GM18508 (cell line): ENCODE measurements at regions not wholly inside any gene's neighbourhood (a gene's known extent, or its start where the extent isn't known, plus 50 kb on each side); places are given as distances from the start of the nearest gene placed in this dataset.
A peak's percentile ranks its signal among the peaks of the same experiment; 100 is the strongest.

Source experiments
- ATAC-seq: cut with Tn5 transposase; IDR thresholded peaks from one replicate; pipeline ENCODE4 v1.9.1; 2021; ENCODE audit warnings: moderate number of reproducible peaks; ENCODE audit not compliant: insufficient read depth, unreplicated experiment

DNA sequence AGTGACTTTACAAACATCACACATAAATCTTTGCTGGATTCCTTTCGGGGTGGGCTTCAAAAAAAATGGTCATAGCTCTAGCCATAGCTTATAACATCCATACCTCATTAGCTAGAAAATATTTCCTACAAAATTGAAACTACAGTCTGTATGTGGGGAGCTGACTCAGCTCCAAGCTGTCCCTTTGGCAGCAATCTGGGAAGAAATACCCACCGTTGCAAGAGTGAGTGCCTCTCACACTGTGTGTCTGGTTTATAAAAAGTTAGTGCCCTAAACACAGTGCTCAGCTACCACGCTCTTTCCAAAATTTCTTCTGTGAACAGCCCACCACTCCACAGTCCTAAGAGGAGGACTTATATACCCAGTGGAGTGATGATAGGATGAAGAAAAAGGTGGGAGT lies 170.1 kb downstream of the RBM43 start:
- no peak for ATAC-seq

DNA sequence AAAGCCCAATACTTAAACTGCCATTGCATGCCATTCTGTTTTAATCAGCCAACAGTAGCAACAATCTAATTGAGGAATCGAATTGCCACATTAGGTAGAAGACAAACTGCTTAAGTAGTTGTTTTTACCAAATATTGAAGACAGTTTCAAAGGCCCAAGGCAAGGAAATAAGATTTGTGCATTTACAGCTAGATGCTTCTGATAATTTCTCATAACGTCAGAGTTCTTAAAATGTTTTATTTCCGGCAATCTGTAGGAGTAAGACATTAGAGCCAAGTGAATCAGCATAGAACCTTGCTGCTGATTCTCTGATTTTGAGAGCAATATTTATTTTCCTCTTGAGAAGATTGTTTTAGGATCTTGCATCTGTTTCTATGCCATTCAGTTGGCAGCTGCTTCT lies 174.3 kb downstream of the RBM43 start:
- ATAC-seq: no peak

DNA sequence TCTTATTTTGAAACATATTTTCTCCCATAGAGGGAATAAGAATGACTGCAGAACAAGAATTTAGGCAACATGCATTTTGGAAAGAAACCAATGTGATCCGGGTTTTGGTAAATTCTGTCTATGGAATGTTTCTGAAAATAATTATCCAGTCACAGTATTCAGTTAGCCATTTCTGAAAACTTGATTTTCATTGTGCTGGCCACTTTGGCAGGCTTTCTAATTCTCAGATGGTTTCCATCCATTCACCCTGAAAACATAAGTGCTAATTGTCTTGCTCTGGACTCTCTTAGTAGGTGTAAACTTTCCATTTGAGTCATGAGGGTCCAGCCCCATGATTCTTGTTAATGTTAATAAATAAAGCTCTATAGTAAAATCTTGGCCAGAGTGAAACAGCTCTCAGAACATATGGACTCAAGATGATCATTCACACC lies 176.5 kb downstream of the RBM43 start:
- ATAC-seq: no peak

DNA sequence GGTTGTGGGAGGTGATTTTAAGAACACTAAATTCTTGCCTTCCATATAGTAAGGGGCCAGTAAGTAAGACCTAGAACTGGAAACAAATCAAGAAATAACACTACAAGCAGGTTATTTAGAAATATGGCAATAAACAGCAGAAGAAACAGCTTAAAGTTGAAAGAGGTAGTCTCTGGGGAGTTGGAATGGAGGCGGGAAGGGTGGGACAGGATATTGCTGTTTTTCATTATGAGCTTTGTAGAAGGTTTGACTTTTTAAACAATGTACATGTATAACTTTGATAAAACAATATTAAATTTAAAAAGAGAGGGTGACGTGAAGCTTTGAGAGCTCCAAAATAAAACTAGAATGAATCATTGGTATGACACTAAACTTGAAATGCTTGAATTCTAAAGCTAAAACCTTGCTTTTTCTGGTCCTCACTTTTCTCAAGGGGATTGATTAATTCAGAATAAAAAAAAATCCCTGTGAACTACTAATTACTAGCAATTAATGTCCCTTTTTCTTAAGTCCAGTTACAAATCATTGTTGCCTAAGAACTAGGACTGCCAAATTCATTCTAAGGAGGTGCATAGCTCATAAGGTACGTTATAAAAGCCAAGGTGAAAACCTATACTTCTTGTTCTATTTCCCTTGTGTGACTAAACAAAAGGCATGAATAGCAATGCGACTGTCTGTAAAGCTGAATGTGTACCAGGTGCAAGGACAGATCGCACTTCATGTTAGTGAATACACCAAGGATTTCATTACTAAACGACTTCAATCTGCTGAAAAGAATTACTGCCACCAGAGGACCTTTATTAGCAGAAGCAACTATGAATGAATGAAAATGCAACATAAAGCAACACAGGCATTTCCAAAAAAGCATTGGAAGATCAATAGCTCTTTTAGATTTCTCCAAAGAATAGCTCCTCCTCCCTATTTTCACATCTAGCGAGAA lies 177.5 kb downstream of the RBM43 start:
- ATAC-seq: no peak

DNA sequence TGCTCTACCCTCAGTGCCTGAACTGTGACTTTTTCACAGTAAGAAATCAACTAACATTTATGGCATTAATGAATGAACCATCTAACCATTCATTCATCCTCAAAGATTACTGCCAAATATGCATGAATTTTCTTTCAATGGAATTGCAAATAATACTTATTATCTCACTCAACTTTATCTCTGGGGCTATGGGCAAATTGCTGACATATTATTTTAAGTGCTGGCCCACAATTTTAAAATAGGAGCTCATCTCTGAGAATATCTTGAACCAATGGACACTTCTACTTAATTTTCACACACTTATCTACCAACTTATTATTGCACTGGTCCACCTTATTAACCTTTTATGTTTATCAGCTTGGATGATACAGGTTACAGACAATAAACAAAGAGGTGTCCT lies 182.8 kb downstream of the RBM43 start:
- ATAC-seq: no peak

DNA sequence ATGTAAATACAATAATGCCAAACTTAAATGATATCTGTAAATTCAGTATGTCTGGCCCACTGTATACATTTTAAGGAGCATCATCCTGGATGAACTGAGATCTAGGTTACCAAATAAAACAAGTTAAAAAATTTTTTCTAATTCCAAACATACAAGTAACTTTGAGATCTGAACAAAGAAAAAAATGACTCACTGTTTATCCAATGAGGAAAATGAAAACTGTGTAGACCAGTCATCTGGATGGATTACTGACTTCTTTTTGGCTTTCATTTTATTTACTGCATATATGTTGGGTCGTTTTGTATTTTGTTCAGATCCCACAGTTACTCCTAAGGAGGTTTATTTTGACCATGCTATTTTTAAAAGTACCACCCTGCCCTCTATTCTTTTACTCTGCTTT lies 189.8 kb downstream of the RBM43 start:
- no peak for ATAC-seq

DNA sequence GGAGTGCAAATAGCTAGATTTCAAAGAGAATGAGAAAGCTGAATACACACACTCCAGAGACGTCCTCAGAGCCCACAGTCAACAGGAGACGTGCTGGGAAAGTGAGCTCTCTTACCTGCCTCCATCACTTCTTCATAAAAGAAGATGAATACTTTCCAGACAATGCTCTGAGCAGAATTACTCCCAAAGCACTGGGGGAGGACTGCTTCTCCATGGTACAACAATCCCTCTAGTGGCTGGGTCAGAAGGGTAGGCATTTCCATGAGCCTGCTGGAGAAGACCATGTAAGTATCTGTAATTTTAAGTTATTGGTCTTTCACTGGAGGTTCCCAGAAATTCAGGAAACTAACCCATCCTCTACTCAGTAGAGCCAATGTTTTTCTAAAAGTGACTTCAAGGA lies 190.3 kb downstream of the RBM43 start:
- ATAC-seq: no peak

DNA sequence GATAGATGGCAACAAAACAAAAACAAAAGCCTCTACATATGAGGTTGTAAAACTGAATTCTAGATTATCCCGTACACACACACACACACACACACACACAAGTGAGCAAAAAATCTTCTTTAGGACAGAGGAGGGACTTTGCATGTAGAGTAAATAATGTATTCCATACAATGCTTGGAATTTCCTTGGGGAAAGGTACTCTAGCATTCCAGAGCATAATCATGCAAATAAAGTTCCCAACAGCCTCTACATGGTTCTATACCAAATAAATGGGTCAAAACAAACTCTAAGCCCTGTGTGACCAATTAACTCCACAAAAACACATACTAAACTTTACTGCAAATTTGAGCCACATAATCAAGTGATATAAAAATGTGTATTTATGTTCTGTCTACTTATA lies 191.4 kb downstream of the RBM43 start:
- ATAC-seq: no peak

DNA sequence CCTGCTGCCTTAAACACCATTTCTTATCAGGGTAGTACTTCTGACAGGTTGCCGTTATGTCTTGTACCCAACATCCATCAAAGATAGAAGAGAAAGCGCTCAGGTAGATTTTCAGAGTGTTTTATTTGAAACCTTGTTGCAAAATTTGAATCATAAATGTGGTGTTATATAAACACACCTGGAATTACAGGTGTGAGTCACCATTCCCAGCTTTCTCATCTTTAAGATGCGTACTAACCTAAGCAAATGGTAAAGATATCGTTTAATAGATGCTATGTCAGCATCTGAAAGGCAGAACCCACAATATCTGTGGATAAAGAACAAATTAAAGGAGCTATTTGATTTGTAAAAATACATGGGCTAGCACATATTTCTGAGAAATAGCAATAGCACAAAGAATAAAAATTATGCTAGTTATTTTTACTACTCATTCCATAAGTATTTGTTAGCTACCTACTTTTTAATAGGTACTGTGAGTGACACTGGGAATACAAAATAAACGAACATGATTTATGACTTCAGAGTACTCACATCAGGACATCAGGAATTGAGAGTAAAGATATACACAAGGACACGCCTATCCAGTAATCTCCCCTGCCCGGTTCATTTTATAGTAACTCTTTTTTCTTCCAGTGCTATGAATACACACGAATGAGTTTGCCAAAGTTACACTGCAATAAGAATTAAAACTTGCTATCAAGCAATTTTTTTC lies 193.8 kb downstream of the RBM43 start:
- no peak for ATAC-seq

DNA sequence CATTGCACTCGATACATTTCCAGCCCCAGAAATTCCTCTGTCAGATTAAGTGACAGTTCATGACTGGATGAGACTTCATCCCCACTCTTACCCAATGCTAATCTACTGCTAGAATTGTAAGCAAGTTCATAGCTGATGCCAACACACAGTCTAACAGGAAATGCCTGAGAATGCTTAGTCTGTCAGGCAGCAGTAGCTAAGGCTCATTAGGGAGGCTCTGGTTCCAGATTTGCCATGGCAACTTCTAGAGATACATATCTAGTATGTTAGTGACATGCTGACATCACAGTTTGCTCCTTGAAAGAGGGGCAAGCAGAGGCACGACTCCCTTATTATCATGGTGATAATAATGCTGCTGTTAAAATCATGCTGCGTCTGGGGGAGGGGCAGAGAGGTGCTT lies 198.4 kb downstream of the RBM43 start:
- no peak for ATAC-seq

DNA sequence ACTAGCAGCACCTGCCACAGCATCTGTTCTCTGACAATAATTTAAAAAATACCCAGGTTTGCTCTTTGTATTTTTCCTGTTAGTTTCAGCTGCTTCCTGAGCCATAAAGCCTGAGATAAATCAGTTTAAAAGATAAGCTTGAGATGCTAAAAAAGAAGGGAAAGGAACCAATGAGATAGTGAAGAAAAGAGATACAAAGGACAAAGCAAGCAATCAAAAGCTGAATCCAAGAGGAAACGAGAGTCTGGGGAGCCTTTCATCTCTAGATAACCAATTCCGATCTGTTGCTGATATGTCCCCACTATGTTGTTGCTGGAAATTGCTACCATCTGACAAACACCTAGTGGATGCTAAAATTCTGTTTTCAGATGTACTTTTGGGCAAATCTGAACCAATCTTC lies 201.4 kb downstream of the RBM43 start:
- no peak for ATAC-seq

DNA sequence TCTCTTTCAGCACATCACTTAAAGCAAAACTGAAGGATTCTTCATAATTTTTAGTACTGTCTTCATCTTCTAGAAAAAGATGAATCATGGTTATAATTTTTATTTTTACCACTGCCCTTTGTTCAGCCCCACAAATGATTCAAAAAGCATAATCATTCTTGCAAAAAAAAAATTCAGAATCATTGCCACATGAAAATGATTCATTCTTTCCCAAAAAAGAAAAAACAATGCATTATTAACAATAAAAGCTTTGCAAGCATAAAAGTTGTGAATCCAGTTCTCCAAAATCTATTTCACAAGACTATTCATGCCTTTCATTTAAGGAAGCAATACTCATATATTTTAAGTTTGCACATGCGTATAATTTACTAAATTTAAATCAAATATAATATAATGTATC lies 204.8 kb downstream of the RBM43 start:
- ATAC-seq: no peak

DNA sequence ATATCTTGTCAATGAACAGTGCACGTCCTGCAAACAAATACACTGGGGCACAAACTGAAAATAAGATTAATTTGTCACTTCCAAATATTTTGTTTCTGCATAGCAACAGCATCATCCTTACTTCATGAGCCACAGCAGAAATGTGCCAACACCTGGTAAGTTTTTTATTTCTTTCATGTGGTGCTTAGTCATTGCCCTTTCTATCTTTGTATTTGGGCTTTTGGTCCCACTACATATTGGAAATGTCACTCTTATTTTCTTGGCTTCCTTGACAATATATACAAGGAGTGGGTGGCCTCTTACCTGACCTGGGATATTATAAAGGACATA lies 208.0 kb downstream of the RBM43 start:
- no peak for ATAC-seq

DNA sequence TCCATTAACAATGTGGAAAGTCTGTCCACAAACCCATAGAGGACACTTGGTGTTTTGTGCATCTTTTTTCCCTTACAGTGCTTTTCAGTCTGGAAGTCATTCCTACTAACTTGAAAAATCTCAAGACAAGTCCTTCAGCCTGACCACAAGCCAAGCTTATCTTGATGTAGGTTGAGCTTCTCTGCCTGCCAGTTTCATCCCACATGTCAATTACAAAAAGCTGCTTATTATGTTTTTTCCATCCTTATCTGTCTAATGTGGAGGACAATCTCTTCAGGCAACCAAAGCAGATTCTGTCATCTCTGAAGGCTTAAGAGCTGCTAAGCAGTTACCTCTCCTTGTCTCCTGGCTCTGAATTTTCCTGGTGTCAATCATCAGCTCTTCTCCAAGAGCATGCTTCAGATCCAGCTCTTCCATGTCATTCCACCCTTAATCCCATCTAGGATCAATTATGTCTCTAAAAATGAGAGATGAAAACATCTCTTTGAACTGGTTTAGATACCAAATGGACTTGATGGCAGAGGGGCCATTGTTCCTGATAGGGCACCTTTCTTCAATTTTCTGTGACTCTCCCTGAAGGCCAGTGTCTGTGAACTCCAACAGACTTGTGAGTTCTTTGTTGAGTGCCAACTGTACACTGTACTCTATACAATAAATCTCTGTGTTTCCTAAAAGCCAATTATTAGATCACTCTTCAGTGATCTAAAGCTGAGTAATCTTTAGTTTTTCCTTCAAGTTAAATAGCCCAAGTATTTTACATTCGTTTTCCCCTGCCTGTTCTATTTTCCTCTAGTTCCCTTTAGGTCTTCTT lies 208.6 kb downstream of the RBM43 start:
- ATAC-seq: no peak

DNA sequence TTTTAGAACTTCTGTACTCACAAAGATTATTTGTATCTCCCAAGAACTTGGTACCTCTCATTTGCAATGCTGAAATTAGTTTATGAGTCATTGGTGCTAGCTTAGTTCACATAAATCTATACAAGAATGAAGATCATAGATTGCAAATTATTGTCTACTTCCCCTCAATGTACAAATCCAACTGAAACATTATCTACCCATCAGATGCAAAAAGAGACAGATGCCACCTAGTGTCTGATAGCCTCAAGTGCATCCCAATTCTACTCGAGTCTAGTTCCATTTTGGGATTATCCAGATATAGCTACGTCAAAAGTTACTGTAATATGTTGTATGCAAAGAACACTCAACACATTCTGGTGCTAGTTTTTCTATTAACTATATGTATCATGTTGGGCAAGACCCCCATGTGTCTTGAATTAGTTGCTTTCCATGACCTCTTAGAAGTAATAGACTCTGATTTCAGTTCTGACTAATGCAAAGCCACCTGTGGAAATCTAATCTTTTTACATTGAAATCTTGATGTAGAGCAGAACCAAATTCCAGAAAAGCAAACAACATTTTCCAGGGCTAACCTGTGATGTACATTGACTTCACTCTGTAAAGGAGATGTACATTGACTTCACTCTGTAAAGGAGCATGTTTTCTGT lies 210.0 kb downstream of the RBM43 start:
- peak; percentile 92 for ATAC-seq

DNA sequence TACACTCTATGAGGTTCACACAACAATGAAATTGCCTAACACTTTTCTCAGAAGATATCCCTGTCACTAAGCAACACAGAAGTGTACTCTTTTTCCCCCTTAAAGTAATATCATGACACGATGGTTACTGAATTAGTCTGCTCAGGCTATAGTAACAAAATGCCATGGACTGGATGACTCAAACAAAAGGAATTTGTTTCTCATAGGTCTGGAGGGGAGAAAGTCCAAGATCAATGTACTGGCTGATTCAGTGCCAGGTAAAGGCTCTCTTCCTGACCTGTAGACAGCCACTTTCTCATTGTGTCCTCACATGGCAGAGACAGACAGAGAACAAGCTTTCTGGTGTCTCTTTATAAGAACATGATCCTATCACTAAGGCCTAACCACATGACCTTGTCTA lies 211.9 kb downstream of the RBM43 start:
- ATAC-seq: no peak

DNA sequence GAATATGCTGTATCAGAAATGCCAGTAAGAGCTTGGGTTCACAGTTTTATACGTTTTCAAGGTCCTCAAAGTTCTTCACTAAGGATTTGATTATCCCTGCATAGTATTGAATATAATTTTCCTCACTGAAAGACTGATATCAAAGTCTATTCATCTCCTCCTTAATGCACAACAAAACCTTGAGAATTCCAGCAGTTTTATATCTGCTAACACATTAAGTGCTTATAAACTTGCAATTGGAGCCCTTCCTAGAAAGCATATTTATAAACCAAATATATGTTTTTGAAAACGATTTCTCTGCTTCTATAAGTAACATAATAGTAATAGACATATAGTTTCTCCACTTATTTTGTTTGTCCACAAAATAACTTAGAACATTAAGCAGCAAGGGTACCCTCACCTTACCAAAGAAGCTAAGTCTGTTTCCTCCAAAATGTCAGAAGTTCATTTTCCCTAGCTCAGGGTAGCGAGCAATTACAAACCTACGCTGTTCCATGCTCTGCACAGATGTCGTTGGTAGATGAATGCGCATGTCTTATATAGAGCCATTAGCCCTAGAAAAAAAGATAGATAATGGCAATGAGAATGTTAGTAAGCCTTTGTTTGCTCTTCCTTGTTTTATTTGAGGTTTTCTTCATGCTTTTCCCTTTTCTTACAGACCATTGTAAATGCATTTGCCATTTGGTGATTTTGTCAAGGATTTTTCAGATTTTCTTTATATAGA lies 213.2 kb downstream of the RBM43 start:
- ATAC-seq: no peak

DNA sequence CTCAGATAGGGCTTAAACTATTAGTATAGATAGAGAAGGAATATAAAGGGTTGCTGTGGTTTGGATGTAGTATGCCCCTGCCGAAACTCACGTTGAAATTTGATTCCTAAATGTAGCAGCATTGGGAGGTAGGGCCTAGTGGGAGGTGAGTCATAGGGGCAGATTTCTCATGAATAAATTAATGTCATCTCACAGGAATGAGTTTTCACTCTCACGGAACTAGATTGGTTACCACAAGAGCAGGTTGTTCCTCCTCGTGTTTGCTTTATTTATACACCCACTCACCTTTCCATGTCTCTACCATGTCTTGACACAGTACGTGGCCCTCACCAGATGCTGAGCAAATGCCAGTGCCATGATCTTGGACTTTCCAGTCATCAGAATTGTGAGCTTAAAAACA lies 218.2 kb downstream of the RBM43 start:
- no peak for ATAC-seq

DNA sequence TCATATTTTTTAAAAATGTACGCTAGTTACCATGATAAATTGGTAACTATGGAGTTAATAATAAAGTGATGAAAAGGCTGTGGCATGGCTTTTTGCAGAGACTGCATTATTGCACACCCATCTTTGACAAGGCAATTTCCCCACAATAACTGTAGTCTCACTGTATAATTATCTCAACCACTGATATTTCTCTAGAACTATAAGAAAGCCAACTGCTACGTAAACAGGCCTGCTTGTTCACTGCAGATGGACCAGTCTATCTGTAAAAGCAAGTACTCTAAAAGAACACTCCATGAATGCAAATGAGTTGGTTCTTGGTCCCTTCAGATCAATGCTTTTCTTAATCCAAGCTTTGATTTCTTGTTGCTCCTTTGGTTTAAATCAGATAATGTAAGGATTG lies 218.7 kb downstream of the RBM43 start:
- no peak for ATAC-seq

DNA sequence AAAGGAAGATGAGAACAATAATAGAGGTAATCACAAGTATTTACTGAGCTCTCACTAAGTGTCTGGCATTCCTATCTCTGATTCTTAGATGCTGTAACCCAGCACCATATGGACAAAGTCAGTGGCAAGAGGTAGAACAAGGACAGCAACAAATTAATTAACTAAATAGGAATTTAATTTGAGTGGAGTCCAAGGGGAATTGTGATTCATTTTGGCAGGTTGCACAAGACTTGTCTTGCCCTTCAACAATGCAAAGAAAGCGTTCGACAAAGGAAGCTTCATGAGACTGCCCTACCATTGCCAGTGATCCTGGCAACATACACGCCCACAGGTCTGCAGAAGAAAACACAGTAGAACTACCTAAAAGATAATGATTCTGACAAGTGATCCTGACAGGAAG lies 221.6 kb downstream of the RBM43 start:
- ATAC-seq: no peak
